ENCODE measurements at regions not wholly inside any gene's neighbourhood (a gene's known extent, or its start where the extent isn't known, plus 50 kb on each side); places are given as distances from the start of the nearest gene placed in this dataset.

DNA sequence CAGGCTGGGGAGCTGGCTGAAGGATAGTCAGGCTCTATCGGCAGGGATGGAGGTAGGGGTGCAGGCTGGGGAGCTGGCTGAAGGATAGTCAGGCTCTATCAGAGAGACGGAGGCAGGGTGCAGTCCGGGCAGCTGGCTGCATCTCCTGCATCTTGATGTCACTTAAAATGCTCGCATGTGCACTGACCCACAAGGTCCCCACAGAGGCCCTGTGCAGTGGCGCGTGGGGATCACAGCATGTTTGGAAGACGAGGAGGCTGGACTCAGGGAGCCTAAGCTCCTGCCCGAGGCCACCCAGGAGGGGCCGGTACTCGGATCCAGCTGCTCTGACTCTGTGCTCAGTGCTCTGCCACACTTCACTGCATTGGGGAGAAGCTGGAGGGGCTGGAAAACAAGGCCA, 189.0 kb upstream of the HDAC4 start:
- TF ChIP-seq, protein P1, sequence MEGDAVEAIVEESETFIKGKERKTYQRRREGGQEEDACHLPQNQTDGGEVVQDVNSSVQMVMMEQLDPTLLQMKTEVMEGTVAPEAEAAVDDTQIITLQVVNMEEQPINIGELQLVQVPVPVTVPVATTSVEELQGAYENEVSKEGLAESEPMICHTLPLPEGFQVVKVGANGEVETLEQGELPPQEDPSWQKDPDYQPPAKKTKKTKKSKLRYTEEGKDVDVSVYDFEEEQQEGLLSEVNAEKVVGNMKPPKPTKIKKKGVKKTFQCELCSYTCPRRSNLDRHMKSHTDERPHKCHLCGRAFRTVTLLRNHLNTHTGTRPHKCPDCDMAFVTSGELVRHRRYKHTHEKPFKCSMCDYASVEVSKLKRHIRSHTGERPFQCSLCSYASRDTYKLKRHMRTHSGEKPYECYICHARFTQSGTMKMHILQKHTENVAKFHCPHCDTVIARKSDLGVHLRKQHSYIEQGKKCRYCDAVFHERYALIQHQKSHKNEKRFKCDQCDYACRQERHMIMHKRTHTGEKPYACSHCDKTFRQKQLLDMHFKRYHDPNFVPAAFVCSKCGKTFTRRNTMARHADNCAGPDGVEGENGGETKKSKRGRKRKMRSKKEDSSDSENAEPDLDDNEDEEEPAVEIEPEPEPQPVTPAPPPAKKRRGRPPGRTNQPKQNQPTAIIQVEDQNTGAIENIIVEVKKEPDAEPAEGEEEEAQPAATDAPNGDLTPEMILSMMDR (IDR thresholded peaks at IDR 0.05), result no peak
- TF ChIP-seq POLR2A (IDR thresholded peaks at IDR 0.05), result no peak
